D721Med (cell line): ENCODE measurements at regions not wholly inside any gene's neighbourhood (a gene's known extent, or its start where the extent isn't known, plus 50 kb on each side); places are given as distances from the start of the nearest gene placed in this dataset.

ENCODE experiments used
- DNase-seq: peaks from one replicate; pipeline ENCODE4 v3.0.0; 2011; ENCODE audit warnings: low spot score; ENCODE audit not compliant: insufficient read length
- FAIRE-seq: peaks from 2 replicates; lab custom pipeline; 2011; peaks lifted over from hg19 to GRCh38; lab: Jason Lieb, UNC
- CTCF ChIP-seq: IDR thresholded peaks from 2 replicates; pipeline ENCODE4 v1.5.1; 2012; ENCODE audit warnings: mild to moderate bottlenecking, control low read depth; ENCODE audit not compliant: insufficient read depth; ENCODE audit errors: missing control alignments

GRCh38 chr4:95602872-95603271 is 54.1 kb upstream of the UNC5C start:
- FAIRE-seq (no peak), DNase-seq (no peak)
- TF ChIP-seq CTCF = no peak

GRCh38 chr4:95601356-95601755 is 52.6 kb upstream of the UNC5C start:
- DNase-seq (no peak), FAIRE-seq (no peak)
- TF ChIP-seq CTCF = no peak

- FAIRE-seq (no peak), DNase-seq (no peak)
- TF ChIP-seq CTCF = no peak
Observed at GRCh38 chr4:95599777-95600400, 51.1 kb upstream of the UNC5C start.
